T-helper 22 cell (primary cell): ENCODE measurements at regions not wholly inside any gene's neighbourhood (a gene's known extent, or its start where the extent isn't known, plus 50 kb on each side); places are given as distances from the start of the nearest gene placed in this dataset.

Experiments
- DNase-seq: peaks from one replicate; pipeline ENCODE4 v3.0.0-alpha.2; 2020; ENCODE audit warnings: low read depth

- no peak for DNase-seq
Measured at GRCh38 chr4:18388039-18388438, 366.5 kb upstream of the LCORL start.

GRCh38 chr4:18381186-18381585, 359.6 kb upstream of the LCORL start:
- no peak for DNase-seq

- DNase-seq, result no peak
Measured at GRCh38 chr4:18369561-18369960, 348.0 kb upstream of the LCORL start.

GRCh38 chr4:18366892-18367291, 345.3 kb upstream of the LCORL start:
- DNase-seq, result no peak

GRCh38 chr4:18366136-18366535, 344.6 kb upstream of the LCORL start:
- DNase-seq, result no peak

- no peak for DNase-seq
Measured at GRCh38 chr4:18343581-18343980, 322.0 kb upstream of the LCORL start.

GRCh38 chr4:18342847-18343246, 321.3 kb upstream of the LCORL start:
- no peak for DNase-seq

GRCh38 chr4:18321956-18322530, 300.5 kb upstream of the LCORL start:
- DNase-seq, result no peak

GRCh38 chr4:18319431-18319830, 297.9 kb upstream of the LCORL start:
- DNase-seq, result no peak

GRCh38 chr4:18318682-18319388, 297.3 kb upstream of the LCORL start:
- DNase-seq, result no peak

- DNase-seq, result no peak
Measured at GRCh38 chr4:18314731-18315130, 293.2 kb upstream of the LCORL start.

- no peak for DNase-seq
Measured at GRCh38 chr4:18297684-18298083, 276.1 kb upstream of the LCORL start.

GRCh38 chr4:18296411-18296810, 274.9 kb upstream of the LCORL start:
- no peak for DNase-seq

- DNase-seq, result no peak
Measured at GRCh38 chr4:18294846-18295245, 273.3 kb upstream of the LCORL start.

GRCh38 chr4:18294021-18294420, 272.5 kb upstream of the LCORL start:
- DNase-seq, result no peak

GRCh38 chr4:18292411-18292810, 270.9 kb upstream of the LCORL start:
- no peak for DNase-seq

- DNase-seq, result no peak
Measured at GRCh38 chr4:18291981-18292380, 270.4 kb upstream of the LCORL start.

- DNase-seq, result no peak
Measured at GRCh38 chr4:18291256-18291655, 269.7 kb upstream of the LCORL start.

- no peak for DNase-seq
Measured at GRCh38 chr4:18285357-18285756, 263.8 kb upstream of the LCORL start.

- no peak for DNase-seq
Measured at GRCh38 chr4:18278244-18278643, 256.7 kb upstream of the LCORL start.

- no peak for DNase-seq
Measured at GRCh38 chr4:18262832-18263231, 241.3 kb upstream of the LCORL start.

GRCh38 chr4:18252052-18252451, 230.5 kb upstream of the LCORL start:
- DNase-seq, result no peak

- DNase-seq, result no peak
Measured at GRCh38 chr4:18250564-18250963, 229.0 kb upstream of the LCORL start.

GRCh38 chr4:18248611-18249010, 227.1 kb upstream of the LCORL start:
- DNase-seq, result no peak
